NB4 (cell line): ENCODE measurements at regions not wholly inside any gene's neighbourhood (a gene's known extent, or its start where the extent isn't known, plus 50 kb on each side); places are given as distances from the start of the nearest gene placed in this dataset.

ENCODE experiments used
- DNase-seq: peaks from one replicate; pipeline ENCODE4 v3.0.0; 2010; ENCODE audit warnings: low read depth
- H3K4me3 ChIP-seq: one replicate; pipeline ENCODE4 v1.5.1; 2011; ENCODE audit warnings: mild to moderate bottlenecking, low read depth, low read length, moderate library complexity
- MAX ChIP-seq: IDR thresholded peaks from 2 replicates; pipeline ENCODE4 v1.6.1; 2011; ENCODE audit warnings: low read depth, low read length
- MYC ChIP-seq: IDR thresholded peaks from 2 replicates; pipeline ENCODE4 v1.6.1; 2011; ENCODE audit warnings: low read depth, low read length
- POLR2A ChIP-seq: IDR thresholded peaks from 2 replicates; pipeline ENCODE4 v1.6.1; 2011; ENCODE audit warnings: mild to moderate bottlenecking; ENCODE audit not compliant: insufficient read length; ENCODE audit errors: extremely low read depth
- TF ChIP-seq, protein P1 (sequence below): IDR thresholded peaks from one replicate; pipeline ENCODE4 v1.5.1; 2012; ENCODE audit warnings: low read depth, low read length

GRCh38 chr1:78797108-78797781 is 147.6 kb downstream of the IFI44 start:
- DNase-seq = no peak
- no peak for TF ChIP-seq MYC
- no peak for TF ChIP-seq POLR2A
- TF ChIP-seq, protein P1, sequence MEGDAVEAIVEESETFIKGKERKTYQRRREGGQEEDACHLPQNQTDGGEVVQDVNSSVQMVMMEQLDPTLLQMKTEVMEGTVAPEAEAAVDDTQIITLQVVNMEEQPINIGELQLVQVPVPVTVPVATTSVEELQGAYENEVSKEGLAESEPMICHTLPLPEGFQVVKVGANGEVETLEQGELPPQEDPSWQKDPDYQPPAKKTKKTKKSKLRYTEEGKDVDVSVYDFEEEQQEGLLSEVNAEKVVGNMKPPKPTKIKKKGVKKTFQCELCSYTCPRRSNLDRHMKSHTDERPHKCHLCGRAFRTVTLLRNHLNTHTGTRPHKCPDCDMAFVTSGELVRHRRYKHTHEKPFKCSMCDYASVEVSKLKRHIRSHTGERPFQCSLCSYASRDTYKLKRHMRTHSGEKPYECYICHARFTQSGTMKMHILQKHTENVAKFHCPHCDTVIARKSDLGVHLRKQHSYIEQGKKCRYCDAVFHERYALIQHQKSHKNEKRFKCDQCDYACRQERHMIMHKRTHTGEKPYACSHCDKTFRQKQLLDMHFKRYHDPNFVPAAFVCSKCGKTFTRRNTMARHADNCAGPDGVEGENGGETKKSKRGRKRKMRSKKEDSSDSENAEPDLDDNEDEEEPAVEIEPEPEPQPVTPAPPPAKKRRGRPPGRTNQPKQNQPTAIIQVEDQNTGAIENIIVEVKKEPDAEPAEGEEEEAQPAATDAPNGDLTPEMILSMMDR = no peak
- no peak for TF ChIP-seq MAX

GRCh38 chr1:78799926-78800325 is 150.3 kb downstream of the IFI44 start:
- DNase-seq = no peak
- no peak overlapping the region for H3K4me3 ChIP-seq
- TF ChIP-seq, protein P1 = no peak
- TF ChIP-seq MAX (no peak), MYC (no peak), POLR2A (no peak)

More at GRCh38 chr1:78797108-78797781, 147.6 kb downstream of the IFI44 start:
- no peak overlapping the region for H3K4me3 ChIP-seq

DNA sequence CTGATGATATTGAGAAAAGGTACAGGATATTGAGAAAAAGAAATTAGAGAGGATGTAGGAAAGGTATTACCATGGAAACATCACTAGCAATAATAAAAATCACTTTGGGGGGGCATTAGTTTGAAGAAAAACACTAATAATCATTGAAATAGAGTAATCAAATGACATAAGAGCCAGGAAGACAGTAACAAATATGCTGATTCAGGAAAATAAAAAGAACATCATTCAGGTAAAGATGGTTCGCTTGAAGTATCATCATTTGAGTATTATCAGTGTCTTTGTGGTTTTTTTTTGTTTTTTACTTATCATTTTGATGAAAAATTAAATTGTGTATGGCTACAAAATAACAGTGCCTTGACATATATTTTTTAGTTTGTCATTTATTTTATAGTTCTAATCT is 164.5 kb downstream of the IFI44 start:
- no peak for TF ChIP-seq MAX
- no peak for TF ChIP-seq MYC
- TF ChIP-seq, protein P1 = no peak
- TF ChIP-seq POLR2A = no peak
- DNase-seq = no peak
- no peak overlapping the region for H3K4me3 ChIP-seq

- no peak for DNase-seq
- TF ChIP-seq POLR2A (no peak), MYC (no peak), MAX (no peak)
- TF ChIP-seq, protein P1 = no peak
- H3K4me3 ChIP-seq = no peak overlapping the region
These were observed 175.9 kb downstream of the IFI44 start for GRCh38 chr1:78825561-78825960.

DNA sequence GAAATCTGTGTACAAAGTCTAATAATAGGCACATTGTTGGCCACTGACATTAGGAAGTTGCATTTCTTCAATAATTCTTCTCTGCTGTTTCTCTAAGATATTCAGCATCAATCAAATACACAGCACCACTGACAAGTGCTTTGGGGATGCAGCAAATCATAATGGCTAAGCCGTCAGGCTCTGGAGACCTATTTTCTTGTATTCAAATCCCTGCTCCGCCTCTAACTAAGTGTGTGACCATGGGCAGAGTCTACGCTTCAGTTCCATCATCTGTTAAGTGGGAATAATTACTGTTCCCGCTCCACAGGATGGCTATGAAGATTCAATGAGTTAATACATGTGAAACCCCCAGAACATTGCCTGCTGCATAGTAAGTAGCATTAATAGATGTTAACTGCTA is 176.9 kb downstream of the ADGRL4 start:
- DNase-seq = no peak
- no peak overlapping the region for H3K4me3 ChIP-seq
- TF ChIP-seq POLR2A (no peak), MYC (no peak), MAX (no peak)
- TF ChIP-seq, protein P1 = no peak

GRCh38 chr1:78830321-78830720 is 176.2 kb downstream of the ADGRL4 start:
- DNase-seq = no peak
- TF ChIP-seq MYC (no peak), MAX (no peak), POLR2A (no peak)
- TF ChIP-seq, protein P1 = no peak
- no peak overlapping the region for H3K4me3 ChIP-seq
